CD4-positive, alpha-beta T cell (primary cell): ENCODE measurements at regions not wholly inside any gene's neighbourhood (a gene's known extent, or its start where the extent isn't known, plus 50 kb on each side); places are given as distances from the start of the nearest gene placed in this dataset.
A peak's percentile ranks its signal among the peaks of the same experiment; 100 is the strongest.
"Not testable (repeated sequence)": the region's sequence is repeated elsewhere in the genome, so short reads cannot be mapped to it uniquely, and the experiment has no call there.

ENCODE experiments used
- ATAC-seq: fragments of 200-7000 bp; cut with Tn5 transposase; one replicate; pipeline ENCODE4 v1.10.0; 2022; ENCODE audit warnings: mild to moderate bottlenecking; ENCODE audit not compliant: poor library complexity
- CTCF ChIA-PET: fragments of 350-600 bp; sonication (Branson Sonifier 250); formaldehyde crosslinking; loops from one replicate; lab custom pipeline; 2021; ENCODE audit warnings: antibody characterized with exemption, inconsistent platforms; lab: Charles Lee
- POLR2A ChIA-PET: fragments of 350-600 bp; sonication (Branson Sonifier 250); formaldehyde crosslinking; loops from one replicate; lab custom pipeline; 2021; ENCODE audit warnings: antibody characterized with exemption, inconsistent platforms; lab: Charles Lee
- DNase-seq, 14 experiments: peaks; one replicate each; pipeline ENCODE4 v3.0.0-alpha.2; 2013 to 2020; ENCODE audit warnings: mixed read lengths in 2 of 14
- H3K27ac ChIP-seq, 2 donors: one replicate each; pipeline versions ENCODE4 v1.5.1 to v1.7.0; 2013; ENCODE audit warnings: low read length in 2 of 2, low read depth in 1 of 2, mild to moderate bottlenecking in 1 of 2
- H3K27me3 ChIP-seq, 2 experiments: 1 replicate in 1 of 2; 2 replicates in 1 of 2; pipeline versions ENCODE4 v1.6.1 to v1.7.0; 2013; ENCODE audit warnings: low read length in 2 of 2, control low read depth in 1 of 2, mild to moderate bottlenecking in 1 of 2, moderate library complexity in 1 of 2; ENCODE audit not compliant: insufficient read depth in 2 of 2, control insufficient read depth in 1 of 2
- H3K36me3 ChIP-seq: one replicate; pipeline ENCODE4 v1.6.1; 2013; ENCODE audit warnings: low read length, control low read depth; ENCODE audit not compliant: insufficient read depth
- H3K4me1 ChIP-seq: one replicate; pipeline ENCODE4 v1.6.1; 2013; ENCODE audit warnings: low read length, control low read depth; ENCODE audit not compliant: insufficient read depth
- H3K4me3 ChIP-seq: one replicate; pipeline ENCODE4 v1.5.1; 2013; ENCODE audit warnings: mild to moderate bottlenecking, low read length, moderate library complexity
- H3K9me3 ChIP-seq, 2 experiments: 1 replicate in 1 of 2; 2 replicates in 1 of 2; pipeline versions ENCODE4 v1.6.1 to v1.7.0; 2013; ENCODE audit warnings: low read length in 2 of 2, mild to moderate bottlenecking in 2 of 2, control low read depth in 1 of 2, moderate library complexity in 1 of 2; ENCODE audit not compliant: control insufficient read depth in 1 of 2, insufficient read depth in 1 of 2
- H3K27ac Mint-ChIP-seq: one replicate; pipeline ENCODE4 v1.8.0; 2020; ENCODE audit warnings: mixed read lengths
- H3K27me3 Mint-ChIP-seq: one replicate; pipeline ENCODE4 v1.8.0; 2021; ENCODE audit warnings: mixed read lengths
- H3K36me3 Mint-ChIP-seq: one replicate; pipeline ENCODE4 v1.8.0; 2021; ENCODE audit warnings: low read depth, mixed read lengths
- H3K4me1 Mint-ChIP-seq: one replicate; pipeline ENCODE4 v1.8.0; 2021; ENCODE audit warnings: low read depth, mixed read lengths
- H3K4me3 Mint-ChIP-seq: one replicate; pipeline ENCODE4 v1.8.0; 2020; ENCODE audit warnings: mild to moderate bottlenecking, mixed read lengths
- H3K9me3 Mint-ChIP-seq: one replicate; pipeline ENCODE4 v1.8.0; 2020; ENCODE audit warnings: mixed read lengths
- intact Hi-C, 2 experiments: fragments of 100-400 bp; cut with DNase I in 1 of 2; cut with micrococcal nuclease in 1 of 2; formaldehyde crosslinking; loops; one replicate each; pipeline versions ENCODE4 v1.15.1 to v1.9.0; 2023 to 2025; cut with DNase I, micrococcal nuclease
- TF ChIP-seq, protein P1 (sequence below): fragments of 200-600 bp; IDR thresholded peaks from one replicate; pipeline ENCODE4 v1.8.0; 2022; ENCODE audit warnings: antibody characterized with exemption, mild to moderate bottlenecking

DNA sequence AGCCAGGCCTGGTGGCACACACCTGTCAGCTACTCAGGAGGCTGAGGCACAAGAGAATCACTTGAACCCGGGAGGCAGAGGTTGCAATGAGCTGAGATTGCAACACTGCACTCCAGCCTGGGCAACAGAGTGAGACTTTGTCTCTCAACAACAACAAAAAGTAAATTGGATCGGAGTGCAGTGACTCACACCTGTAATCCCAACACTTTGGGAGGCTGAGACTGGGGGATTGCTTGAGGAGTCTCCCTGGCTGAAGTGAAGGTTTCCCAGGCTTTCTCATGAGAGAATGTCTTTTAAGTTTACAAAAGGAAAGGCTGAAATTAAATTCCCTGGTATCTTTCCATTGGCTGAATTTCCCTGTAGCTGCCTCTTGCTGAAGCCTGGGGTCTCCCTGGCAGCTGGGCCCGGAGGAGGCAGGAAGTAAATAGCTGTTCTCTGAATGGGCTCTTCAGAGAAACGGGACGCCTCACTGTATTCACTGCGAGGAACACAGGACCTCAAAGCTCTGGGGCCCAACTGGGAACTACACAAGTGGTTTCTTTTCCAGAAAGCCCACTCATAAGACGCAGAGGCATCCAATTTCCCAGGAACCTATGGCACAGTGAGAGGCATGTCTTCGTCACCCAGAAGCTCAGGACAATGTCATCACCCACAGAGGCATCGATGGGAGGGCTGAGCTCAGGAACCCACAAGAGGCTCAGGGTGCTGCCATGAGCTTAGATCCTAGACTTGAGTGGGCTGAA, 77.4 kb upstream of the SMURF2 start:
- CTCF ChIA-PET, result interaction anchor here (1.0 kb wide), 1 partner anchor 90 kb away, joined by 5 read pairs; no protein-coding TSS in a partner anchor
- no peak overlapping the region for H3K27ac ChIP-seq
- H3K4me1 ChIP-seq, result no peaks in the 10 kb centered on the region
- Mint-ChIP-seq H3K27ac (no peak overlapping the region), H3K27me3 (no peaks in the 10 kb centered on the region), H3K4me1 (peaks cover 12% of the 10 kb centered on the region), H3K4me3 (no peak overlapping the region), H3K36me3 (no peaks in the 10 kb centered on the region), H3K9me3 (no peaks in the 10 kb centered on the region)
- H3K36me3 ChIP-seq, result no peaks in the 10 kb centered on the region
- POLR2A ChIA-PET, result no interaction called here
- no peaks in the 10 kb centered on the region for H3K9me3 ChIP-seq
- intact Hi-C loops, result loop anchor here in 1 of 2 experiments (5.0 to 10.0 kb wide), 4 partner anchors 87 to 417 kb away; no protein-coding TSS in a partner anchor
- H3K27me3 ChIP-seq, result no peaks in the 10 kb centered on the region
- TF ChIP-seq, protein P1, sequence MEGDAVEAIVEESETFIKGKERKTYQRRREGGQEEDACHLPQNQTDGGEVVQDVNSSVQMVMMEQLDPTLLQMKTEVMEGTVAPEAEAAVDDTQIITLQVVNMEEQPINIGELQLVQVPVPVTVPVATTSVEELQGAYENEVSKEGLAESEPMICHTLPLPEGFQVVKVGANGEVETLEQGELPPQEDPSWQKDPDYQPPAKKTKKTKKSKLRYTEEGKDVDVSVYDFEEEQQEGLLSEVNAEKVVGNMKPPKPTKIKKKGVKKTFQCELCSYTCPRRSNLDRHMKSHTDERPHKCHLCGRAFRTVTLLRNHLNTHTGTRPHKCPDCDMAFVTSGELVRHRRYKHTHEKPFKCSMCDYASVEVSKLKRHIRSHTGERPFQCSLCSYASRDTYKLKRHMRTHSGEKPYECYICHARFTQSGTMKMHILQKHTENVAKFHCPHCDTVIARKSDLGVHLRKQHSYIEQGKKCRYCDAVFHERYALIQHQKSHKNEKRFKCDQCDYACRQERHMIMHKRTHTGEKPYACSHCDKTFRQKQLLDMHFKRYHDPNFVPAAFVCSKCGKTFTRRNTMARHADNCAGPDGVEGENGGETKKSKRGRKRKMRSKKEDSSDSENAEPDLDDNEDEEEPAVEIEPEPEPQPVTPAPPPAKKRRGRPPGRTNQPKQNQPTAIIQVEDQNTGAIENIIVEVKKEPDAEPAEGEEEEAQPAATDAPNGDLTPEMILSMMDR, result no peak
- DNase-seq, result no peak
- no peak for ATAC-seq
- no peak overlapping the region for H3K4me3 ChIP-seq

DNA sequence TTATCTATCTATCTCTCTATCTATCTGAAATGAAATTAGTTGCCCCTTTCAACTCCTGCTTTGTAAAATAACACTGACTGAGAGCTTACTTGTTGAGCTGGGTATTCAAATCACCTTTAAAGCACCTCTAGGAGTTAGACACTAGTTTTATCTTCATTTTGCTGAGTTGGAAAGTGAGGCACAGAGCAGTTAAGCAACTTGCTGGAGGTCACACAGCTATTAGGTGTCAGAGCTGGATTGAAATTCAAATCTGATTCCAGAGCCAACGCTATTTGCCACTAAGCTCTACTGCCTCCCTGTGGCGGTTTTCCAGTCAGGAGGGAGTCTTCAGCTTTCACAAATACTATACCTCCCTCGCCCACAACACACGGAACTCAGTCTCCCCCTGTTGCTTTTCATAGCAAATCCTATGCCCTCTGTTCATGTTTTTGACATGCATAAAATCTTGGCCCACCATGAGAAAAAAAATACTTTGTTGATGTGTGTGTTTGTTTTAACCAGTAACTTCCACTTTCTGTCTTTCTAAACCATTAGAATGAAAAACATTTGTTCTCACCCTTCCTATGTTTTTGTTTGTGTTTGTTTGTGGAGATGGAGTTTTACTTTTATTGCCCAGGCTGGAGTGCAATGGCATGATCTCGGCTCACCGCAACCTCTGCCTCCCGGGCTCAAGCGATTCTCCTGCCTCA, 74.8 kb upstream of the SMURF2 start:
- Histone ChIP-seq H3K27me3 (no peaks in the 10 kb centered on the region), H3K27ac (no peak overlapping the region), H3K36me3 (no peaks in the 10 kb centered on the region), H3K4me3 (no peak overlapping the region), H3K9me3 (no peaks in the 10 kb centered on the region), H3K4me1 (no peaks in the 10 kb centered on the region)
- Mint-ChIP-seq H3K27me3 (no peaks in the 10 kb centered on the region), H3K36me3 (no peaks in the 10 kb centered on the region), H3K4me3 (no peak overlapping the region), H3K27ac (no peak overlapping the region), H3K9me3 (no peaks in the 10 kb centered on the region), H3K4me1 (peaks cover 12% of the 10 kb centered on the region)
- ChIA-PET CTCF (interaction anchor here (0.6 to 1.1 kb wide), 4 partner anchors 100 to 317 kb away, joined by 3 read pairs; no protein-coding TSS in a partner anchor), POLR2A (interaction anchor here (0.7 to 1.5 kb wide), 4 partner anchors 28 to 231 kb away, joined by 3 to 5 read pairs (median 4); partner anchors contain the start of genes DDX5 and SMURF2)
- intact Hi-C loops, result loop anchor here (1.0 to 10.0 kb wide), 6 partner anchors 85 to 415 kb away; no protein-coding TSS in a partner anchor
- peak; percentile 88 for ATAC-seq
- TF ChIP-seq, protein P1, result peak; percentile 74
- peak; percentile 31 to 65 (median 48) for DNase-seq

DNA sequence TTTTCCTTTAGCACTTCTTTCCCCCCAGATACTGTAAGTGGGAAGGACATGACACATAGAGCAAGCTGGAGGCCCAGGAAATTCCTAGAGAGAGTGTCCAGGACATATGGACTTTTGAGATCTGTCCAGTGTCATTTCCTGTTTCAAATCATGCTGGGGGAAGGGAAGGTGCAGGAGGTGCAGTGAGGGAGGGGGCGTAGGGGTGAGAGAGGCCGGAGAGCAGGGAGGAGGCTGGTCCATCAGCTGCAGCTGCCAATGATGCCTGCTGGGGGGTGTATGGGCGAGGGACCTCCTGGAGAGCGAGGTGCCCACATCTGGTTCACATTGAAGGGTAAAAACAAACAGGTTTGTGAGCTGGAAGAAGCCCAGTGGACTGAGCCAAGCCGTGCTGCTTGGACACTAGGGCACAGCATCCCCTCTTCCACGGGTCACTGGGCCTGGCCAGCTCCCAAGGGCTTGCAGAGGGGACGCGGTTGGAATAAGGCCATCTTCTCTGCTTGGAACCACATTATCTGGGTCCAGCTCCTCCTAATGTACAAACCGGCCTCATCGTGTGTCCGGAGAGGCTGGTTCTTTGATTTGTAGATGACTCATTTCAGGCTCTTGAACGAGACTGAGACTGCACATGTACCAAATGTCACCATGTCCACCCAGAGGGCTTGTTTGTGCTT, 70.4 kb upstream of the SMURF2 start:
- POLR2A ChIA-PET, result no interaction called here
- Histone ChIP-seq H3K27ac (no peak overlapping the region), H3K4me1 (no peaks in the 10 kb centered on the region), H3K9me3 (no peaks in the 10 kb centered on the region), H3K27me3 (no peaks in the 10 kb centered on the region), H3K36me3 (no peaks in the 10 kb centered on the region), H3K4me3 (no peak overlapping the region)
- CTCF ChIA-PET, result no interaction called here
- Mint-ChIP-seq H3K4me3 (no peak overlapping the region), H3K9me3 (no peaks in the 10 kb centered on the region), H3K27me3 (no peaks in the 10 kb centered on the region), H3K27ac (no peak overlapping the region), H3K36me3 (no peaks in the 10 kb centered on the region), H3K4me1 (peaks cover 7% of the 10 kb centered on the region)
- intact Hi-C loops, result loop anchor here in 1 of 2 experiments (10.0 kb wide), 1 partner anchor 198 kb away; no protein-coding TSS in a partner anchor
- TF ChIP-seq, protein P1, result no peak
- ATAC-seq (no peak), DNase-seq (no peak)

DNA sequence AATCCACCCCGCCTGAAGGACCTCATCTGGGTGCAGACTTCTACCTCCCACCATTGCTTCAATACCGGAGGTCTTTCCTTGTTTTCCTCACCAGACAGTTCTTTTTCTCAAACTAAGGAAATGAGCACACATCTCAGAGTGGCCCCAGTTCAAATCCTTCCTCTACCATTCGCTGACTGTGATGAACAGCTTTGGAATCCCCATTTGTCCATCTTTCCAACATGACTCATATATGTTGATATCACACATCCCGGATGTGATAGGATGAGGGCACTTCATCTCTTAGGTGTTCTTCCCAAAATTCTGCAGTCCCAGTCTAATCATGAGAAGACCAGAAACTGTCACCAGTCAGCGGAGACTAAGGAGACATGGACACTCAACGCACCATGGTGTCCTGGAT, 67.9 kb upstream of the SMURF2 start:
- POLR2A ChIA-PET, H3K9me3 Mint-ChIP-seq, CTCF ChIA-PET: not testable (repeated sequence)

More for the DNA sequence above, 67.9 kb upstream of the SMURF2 start:
- not testable (repeated sequence) for H3K4me1 ChIP-seq, H3K9me3 ChIP-seq, ATAC-seq, H3K4me3 ChIP-seq, DNase-seq, H3K4me3 Mint-ChIP-seq, H3K27me3 Mint-ChIP-seq, H3K36me3 Mint-ChIP-seq, H3K4me1 Mint-ChIP-seq, H3K36me3 ChIP-seq, H3K27ac Mint-ChIP-seq, H3K27ac ChIP-seq, H3K27me3 ChIP-seq
- intact Hi-C loops, result loop anchor here in 1 of 2 experiments (10.0 kb wide), 1 partner anchor 195 kb away; no protein-coding TSS in a partner anchor
